ENCODE measurements at regions not wholly inside any gene's neighbourhood (a gene's known extent, or its start where the extent isn't known, plus 50 kb on each side); places are given as distances from the start of the nearest gene placed in this dataset.
A peak's percentile ranks its signal among the peaks of the same experiment; 100 is the strongest.
"Not testable (repeated sequence)": the region's sequence is repeated elsewhere in the genome, so short reads cannot be mapped to it uniquely, and the experiment has no call there.

DNA sequence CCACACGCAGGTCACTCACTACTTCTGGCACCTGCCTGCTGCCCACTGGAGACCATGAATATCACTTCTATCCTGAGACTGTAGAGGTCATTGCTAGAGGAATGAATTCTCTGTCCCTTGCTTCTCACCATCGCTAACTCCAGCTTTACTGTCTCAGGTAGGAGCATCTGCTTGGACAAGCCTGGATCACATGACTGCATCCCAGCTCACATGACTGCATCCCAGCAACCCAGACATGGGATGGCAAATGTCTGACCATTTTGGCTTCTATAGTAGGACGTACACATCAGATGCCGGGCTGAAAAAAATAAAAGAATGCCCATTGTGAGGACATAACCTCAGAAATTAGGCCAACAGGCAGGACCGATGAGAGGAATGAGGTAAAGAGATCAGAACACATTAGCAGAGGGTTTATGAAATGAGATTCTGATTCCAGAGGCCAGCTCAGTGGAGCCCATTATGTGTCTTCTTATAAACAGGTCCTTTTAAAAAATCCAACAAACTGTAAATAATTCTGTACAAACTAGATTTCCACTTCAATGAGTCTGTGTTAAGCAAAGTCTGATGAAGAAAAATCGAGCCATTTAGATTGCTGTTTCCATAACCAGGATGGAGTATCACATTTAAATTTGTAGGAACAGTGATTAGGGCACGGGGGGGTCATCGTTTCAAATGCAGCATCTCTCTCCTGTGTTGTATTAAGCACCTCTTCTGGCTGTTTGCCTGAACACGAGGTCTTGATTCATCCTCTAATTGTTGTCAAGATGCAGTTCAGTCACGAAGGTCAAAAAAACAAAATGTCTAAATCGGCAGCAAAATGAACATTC, 126.7 kb downstream of the MTHFS start:
- DNase-seq: no peak

DNA sequence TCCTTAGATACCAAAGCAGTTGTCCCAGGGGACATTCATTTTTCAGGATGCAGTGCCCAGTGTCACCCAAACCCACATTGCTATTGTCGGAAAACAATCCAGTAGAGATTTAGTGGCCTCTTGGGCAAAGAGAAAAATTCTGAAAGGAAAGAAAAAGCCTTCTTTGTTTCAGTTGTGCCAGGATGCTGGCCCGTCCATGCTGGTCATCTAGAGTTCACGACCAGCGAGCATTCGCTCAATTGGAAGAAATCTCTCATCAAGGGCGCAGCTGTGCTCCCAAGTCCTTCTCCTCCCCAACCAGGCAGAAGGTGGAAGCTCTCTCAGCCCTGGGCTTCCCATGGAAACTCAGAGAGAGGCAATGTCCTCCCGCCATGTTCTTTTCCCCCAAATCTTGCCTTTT, 123.7 kb downstream of the MTHFS start:
- no peak for DNase-seq

- DNase-seq: no peak
Observed at GRCh38 chr15:79775821-79776220, 121.0 kb downstream of the MTHFS start.

DNA sequence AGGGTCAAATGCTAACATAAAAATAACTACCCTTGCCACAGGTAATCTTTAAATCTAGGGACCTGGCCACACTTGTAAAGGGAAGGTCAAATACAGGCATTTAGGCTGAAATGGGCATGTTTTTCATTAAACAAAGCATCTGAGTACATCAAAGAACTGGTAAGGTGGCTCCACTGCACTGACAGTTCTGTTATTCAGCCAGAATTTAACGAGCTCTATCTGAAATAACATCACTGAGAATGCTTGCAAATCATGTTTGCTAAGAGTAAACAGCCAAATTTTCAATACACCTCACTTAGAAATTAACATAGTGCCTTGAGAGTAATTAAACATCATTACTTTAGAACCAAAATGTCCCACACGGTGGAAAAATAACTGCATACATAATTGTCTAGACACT, 118.9 kb downstream of the MTHFS start:
- no peak for DNase-seq

DNA sequence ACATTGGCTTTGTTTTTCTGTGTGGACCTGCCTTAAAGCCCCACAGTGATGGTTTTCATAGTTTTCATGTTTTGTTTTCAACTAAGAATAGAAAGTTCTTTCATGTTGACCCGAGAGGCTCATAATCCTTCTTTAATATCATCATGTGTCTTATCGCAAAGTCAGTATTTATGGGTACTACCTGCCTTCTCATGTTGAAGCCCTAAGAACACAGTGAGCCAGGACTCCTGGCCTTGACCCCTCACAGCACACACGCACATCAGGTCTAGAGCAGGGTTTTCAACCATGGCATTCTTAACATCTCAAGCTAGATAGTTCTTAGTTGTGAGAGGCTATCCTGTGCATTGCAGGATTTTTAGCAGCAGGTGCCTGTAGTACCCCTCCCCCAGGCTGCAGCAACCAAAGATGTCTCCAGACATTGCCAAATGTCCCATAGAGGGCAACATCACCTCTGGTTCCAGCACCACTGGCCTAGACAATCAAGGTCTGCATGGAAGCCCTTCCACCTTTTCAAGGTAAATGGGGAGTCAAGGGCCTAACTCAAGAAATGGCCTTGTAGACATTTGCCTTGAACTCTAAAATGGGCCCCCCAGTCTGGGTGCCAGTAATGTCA, 118.3 kb downstream of the MTHFS start:
- no peak for DNase-seq

DNA sequence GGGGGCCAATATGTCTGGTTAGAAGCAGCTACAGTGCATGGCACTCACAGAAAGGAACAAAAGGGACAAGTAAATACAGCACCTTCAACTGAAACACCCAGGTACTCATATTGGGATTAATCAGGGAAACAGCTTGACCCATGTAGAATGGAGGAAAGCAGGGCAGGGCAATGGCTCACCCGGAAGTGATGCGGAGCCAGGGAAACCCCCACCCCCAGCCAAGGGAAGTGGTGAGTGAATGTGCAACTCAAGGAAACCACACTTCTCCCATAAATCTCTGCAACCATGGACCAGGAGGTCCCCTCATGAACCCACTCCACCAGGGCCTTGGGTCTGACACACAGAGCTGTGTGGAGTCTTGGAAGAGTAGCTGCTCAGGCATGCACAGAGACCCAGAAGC, 117.1 kb downstream of the MTHFS start:
- peak in 1 of 2 donors; percentile 2 for DNase-seq

- not testable (repeated sequence) for DNase-seq
Observed at GRCh38 chr15:79782307-79782706, 114.5 kb downstream of the MTHFS start.
